ENCODE measurements at regions not wholly inside any gene's neighbourhood (a gene's known extent, or its start where the extent isn't known, plus 50 kb on each side); places are given as distances from the start of the nearest gene placed in this dataset.

DNA sequence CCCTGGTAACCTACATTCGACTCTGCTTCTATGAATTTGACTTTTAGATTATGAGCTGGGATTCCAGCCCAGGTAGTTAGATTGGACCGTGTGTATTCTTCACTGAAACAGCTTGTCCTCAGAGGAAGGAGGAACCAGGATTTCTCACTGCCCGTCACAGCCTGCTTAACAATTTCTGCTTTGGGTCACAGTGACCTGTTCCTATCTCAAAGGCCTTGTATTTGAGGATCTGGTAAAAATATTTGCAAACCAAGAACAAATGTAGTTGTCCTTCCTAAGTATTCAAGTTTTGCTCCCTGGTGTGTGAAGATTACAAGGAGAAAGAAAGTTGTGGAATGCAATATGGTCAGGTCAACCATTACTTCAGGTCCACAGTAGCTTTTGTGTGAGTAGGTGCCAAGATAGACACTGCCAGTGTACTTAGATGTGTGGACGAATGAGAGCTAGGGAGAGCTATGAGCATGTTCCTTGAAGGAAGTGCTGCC is 55.1 kb downstream of the KIF4B start:
- DNase-seq = no peak

DNA sequence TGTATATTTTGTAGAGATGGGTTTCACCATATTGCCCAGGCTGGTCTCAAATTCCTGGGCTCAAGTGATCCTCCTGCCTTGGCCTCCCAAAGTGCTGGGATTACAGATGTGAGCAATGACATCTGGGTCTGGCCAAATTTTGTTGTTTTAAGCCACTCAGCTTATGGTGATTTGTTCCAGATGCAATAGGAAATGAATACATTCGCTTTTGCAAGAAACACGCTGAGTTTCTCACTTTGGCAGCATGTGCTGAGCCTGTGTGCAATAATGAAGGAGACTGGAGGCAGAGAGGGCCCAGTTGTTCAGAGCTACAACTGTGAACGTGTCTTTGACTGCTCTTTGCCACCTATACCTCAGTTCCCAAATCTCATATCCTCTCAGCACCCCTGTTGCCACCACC is 56.4 kb downstream of the KIF4B start:
- DNase-seq = no peak

DNA sequence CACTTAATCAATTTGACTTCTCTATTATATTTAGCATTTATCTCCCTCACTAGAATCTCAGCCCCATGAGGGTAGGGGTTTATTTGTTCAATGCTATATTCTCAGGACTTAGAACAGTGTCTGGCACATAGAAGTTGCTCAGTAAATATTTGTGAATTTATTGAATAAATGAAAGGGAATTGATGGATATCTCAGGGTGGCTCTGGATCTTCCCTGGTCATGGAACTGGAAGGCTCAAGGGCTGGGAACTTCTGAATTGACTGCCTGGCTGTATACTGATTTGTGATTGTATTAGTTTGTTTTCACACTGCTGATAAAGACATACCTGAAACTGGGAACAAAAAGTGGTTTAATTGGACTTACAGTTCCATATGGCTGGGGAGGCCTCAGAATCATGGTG is 57.2 kb downstream of the KIF4B start:
- DNase-seq = no peak

DNA sequence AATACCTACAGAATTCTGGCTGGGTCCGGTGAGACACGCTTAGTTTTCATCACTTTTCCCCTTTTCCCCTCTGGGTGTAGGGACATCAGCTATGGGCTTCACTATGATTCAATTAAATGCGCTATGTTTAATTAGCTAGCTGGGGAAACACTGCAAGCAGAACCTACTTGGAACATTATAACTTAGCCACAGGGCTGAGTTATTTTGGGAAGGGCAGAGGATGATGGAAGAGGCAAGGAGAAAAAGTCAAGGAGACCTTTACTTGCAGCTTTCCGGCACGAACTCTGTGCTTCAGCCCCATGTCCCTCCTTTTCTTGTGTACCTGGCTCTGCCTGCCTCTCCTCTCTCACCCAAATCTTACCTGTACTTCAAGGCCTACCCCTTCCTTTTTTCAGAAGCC is 62.8 kb downstream of the KIF4B start:
- DNase-seq = no peak

DNA sequence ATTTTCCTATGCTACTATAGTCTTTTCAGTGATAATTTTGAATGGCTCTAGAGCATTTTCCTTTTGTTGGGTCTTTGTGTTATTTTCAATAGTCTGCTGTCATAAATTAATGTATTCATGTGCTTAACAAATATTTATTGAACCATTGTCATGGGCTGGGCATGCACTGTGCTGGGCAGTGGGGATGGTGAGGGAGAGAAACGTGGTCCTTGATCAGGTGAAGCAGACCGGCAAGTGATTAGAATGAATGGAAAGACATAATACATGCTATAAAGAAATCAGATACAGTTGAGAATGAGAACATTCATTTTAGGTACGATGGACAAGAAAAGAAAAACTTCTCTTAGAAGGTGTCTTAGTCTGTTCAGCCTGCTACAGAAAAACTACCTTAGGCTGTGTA is 66.1 kb downstream of the KIF4B start:
- no peak for DNase-seq

DNA sequence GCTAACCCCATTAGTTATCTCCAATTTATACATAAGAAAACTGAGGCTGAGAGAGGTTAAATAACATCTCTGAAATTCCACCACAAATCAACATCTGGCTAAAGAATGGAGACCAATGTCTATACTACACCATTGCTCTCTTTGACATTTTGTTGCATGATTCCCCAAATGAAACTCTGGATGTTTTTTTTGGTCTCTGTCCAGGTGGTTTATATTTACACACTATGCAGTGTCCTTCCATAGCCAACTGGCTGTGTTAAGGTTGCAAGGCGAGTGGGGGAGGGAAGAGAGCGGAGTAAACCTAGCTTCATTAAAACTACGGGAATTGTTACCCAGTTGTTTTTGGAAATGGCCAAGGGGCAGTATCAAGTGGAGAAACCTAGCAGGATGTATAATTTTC is 67.2 kb downstream of the KIF4B start:
- no peak for DNase-seq

DNA sequence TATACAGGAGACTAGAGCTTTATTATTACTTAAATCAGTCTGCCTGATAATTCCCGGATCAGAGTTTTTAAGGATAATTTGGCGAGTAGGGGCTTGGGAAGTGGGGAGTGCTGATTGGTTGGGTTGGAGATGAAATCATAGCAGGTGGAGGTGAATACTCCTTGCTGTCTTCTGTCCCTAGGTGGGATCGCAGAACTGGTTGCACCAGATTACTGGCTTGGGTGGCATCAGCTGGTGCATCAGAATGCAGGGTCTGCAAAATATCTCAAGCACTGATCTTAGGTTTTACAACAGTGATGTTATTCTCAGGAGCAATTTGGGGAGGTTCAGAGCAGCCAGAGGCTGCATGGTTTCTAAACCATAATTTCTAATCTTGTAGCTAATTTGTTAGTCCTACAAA is 68.1 kb downstream of the KIF4B start:
- DNase-seq = no peak

DNA sequence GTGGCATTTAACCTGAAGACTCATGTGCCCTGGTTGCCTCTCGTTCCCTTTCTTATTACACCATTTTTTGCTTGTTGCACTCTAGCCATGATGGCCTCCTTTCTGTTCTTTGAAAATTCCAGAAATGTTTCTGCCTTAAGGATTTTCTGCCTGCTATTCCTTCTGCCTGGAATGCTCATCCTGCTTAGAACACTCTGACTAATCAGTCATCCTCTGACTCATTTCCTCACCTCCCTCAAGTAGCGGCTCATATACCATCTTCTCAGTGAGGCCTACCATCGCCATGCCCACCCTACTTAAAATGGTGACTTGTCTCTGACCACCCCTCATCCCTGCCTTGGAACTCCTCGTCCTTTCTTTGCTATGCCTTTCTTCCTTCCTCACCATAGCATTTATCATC is 68.8 kb downstream of the KIF4B start:
- DNase-seq = no peak

DNA sequence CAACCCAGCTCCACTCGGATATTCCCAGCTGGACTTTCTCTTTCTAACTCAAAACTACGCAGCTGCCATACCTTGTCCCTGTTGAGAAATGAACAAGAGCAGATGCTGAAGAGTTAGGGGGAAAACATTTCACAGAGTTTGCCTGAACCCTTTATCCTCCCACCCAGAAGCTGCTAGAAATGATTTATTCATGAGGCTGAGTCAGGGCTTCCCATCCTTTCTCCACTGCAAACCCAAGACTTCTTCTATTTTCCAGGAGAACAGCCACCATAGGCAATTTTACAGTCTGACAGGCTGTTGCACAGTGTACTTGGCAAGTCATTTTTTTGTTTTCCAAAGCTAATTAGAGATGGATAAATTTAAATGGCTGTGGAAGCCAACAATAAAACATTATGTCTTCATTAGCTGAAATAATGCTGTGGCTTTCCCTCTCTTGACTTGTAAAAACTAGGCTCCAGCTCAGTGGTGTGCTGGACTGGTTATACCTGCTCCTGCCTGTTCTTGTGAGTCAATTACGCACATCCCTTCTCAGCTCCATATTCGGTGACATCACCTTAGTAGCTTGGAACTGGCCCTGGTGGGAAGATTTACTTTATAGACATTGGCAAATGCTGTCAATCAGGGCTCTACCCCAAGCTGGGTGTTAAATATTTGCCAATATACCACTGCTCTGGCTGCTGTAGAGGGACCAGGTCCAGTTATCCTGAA is 71.9 kb downstream of the KIF4B start:
- no peak for DNase-seq

DNA sequence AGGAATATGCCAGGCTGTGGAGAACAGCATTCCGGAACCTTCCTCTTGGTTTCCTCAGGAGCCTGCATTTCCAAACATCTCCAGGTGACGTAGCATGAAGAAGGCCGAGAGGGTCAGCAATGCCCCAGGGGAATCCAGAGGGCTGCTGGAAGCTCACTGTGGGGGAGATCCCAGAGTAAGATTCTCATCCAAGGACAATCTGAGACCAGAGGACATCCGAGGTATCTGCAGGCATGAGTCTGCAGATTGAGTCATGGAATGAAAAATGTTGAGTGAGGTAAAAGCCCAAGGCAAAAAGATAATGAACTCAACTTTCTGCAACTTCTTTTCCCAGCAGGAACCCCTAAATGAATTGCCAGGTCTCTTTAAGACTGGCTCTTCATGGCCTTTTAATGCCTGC is 73.5 kb downstream of the KIF4B start:
- DNase-seq = no peak

DNA sequence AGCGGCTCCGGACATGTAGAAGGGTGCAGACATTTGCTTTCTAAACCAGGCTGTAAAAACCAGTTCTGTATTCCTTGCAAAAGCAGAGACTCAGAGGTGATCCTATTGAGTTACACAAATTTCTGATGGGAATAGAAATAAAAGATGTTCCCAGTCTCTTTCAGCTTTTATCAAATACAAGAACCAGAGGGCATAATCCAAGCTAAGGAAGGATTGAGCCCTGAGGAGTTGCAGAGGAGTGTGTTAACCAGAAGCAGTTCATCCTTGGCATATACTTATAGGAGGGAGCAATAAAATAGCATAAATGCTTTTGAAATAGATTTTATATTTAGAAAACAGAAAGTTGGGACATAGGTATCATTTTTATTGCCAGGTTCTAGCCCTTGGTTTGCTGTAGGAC is 75.3 kb downstream of the KIF4B start:
- DNase-seq = no peak

DNA sequence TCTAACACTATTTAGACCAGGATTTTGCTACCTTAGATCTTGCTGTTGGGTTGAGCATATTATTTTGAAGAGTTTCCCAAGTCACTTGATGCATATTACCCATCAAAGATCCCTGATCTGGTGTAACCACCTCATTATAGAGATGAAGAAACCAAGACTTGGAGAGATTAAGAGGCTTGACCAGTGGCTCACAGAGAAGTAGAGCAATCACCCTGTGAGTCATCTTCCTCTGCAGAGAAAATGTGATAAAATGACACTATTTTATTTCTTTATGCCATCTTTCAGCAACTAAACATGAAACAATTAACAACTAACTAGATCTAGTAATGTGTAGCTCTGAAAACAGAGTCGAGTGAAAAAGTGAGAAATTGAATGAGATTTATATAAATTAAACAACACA is 76.1 kb downstream of the KIF4B start:
- DNase-seq = no peak

DNA sequence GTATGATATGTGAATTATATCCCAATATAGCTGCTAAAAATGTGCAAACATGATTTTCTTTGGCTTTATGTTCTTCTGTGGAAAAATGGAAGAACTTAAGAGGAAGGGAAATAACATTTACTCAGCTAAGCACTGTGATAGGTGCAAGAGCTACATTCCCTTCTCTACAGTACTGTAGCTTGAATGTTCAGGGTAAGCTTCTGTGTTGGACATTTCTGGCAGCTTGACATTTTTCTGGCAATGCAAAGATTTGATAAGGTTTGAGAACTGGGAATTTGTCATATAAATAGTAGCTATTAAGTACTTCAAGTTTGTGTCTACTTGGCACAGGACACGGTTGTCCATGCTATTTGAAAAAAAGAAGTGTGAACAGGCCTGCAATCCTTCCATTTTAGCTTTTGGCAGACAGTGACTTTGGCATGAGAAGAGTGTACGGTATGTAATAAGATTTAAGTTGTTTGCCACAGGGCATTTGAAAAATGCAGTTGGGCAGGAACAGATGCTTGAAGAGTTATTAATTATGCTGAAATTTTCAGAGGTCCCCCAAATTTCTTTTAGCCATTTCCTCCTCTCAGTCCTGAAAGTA is 77.6 kb downstream of the KIF4B start:
- DNase-seq = no peak

DNA sequence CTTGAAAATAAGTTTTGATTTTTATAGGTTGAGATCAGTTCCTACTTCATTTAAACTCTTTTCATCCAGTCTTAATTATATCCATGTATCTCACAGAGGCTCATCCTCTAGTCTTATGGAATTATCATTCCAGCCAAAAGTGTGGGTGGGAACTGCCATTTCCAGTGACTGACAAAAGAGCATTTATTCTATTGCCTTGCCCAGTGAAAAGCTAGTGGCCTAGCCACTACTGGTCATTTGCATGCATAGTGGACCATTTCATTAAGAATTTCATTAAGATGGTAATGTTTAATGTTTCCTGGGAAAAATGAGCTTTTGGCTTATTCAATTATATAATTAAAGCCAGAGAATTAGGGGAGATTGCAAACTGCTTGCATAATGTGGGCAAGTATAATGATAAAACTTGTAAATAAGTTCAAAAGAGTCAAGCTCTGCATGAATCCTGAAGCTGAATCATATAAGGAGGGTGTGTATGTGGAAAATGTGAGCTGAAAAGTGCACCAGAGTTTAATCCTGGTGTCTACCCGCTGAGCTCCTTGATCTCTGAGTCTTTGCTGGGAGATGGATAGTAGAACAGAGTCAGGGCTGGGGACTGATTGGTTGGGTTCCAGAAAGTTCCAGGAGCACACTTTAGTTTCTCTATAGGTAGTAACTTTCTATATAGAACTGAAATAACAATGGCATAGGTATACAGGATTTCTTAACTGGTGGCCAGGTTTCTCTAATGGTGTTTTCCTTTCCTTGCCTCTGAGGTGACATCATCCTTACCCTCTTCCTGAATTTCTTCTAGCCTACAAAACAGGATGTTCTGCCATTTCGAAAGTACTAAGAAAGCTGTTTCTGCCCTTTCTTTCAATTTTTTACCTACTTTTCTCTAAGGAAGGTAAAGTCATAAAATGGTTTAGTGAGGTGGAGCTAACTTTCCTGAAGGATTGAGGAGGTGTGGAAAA is 78.5 kb downstream of the KIF4B start:
- DNase-seq = no peak

DNA sequence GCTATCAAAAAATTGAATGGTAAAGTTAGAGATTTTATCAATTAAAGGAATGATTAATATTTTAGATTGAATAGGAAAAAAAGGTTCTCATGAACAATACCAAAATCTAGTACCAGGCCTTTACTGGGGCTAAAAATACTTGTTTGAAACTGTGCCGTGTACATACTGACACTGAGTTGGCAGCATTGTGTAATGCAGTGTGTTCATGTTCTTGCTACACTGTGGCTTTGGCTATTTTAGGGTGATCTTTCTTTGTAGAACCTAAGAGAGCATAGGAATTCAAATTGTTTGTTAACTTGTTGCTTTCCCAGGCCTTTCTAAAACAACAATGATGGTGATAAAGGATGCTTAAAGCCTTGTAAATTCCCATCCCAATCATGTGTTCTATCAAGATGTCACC is 80.9 kb downstream of the KIF4B start:
- no peak for DNase-seq

DNA sequence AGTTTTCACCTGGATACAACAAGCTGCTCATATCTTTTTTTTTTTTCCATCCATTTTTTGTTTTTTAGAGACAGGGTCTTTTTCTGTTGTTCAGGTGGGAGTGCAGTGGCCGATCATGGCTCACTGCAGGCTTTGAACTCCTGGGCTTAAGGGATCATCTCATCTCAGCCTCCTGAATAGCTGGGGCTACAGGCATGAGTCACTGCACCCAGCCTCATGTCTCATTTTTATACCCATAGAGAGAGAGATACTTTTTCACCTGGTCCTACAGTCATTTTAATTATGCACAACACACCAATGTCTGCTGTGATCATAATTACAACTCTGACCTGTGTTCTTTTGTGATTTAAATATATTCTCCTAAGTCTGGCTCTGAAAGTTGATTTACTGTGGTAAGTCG is 84.4 kb downstream of the KIF4B start:
- no peak for DNase-seq

DNA sequence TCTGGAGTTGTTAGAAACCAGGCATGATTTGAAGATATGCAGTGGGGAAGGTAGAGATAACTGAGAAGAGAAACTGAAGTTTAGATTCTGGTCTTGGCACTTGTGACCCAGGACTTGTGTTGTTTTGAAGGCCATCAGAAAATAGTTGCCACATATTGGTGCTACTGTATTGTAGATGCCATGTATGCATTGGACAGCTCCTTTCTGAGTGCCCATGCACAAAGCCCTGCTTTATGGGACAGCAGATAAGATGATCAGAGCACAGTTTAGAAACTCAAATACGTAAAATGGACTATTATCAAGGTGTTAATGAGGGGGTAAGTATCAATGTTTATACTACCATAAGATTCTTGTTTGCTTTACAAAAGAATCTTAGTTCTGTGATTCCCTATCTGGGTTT is 84.9 kb downstream of the KIF4B start:
- no peak for DNase-seq

DNA sequence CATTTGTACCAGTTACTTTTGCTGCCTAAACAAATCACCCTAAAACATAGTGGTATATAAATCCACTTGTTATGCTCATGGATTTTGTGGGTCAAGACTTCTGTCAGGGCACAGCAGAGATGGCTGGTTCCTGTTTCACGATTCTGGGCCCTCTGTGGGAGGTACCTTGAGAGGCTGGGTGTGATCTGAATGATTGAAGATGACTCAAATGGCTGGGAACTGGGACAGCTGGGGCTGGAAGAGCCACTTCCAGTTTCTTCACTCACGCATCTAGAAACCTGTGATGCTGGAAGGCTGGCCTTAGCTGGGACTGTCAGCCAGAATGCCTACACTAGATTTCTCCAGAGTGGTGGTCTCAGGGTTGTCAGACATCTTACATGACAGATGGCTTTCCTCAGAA is 88.1 kb downstream of the KIF4B start:
- DNase-seq = no peak

DNA sequence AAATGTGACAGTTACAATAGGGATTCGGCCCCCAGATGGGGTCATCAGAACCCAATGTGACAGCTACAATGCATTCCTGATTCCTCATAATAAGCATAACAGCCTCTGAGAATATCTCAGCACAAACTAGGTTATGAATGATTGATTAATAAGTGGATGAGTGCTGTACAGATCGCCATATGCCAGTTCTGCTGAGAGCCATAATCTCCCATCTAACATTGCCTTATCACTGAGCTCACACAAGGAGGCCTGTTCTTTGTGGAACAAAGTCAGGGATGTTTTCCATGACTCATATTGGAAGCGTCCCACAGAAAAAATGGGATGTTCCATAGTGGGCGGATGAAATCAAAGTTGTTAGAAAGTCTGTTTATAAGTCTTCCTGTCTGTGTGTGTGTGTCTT is 89.6 kb downstream of the KIF4B start:
- no peak for DNase-seq

DNA sequence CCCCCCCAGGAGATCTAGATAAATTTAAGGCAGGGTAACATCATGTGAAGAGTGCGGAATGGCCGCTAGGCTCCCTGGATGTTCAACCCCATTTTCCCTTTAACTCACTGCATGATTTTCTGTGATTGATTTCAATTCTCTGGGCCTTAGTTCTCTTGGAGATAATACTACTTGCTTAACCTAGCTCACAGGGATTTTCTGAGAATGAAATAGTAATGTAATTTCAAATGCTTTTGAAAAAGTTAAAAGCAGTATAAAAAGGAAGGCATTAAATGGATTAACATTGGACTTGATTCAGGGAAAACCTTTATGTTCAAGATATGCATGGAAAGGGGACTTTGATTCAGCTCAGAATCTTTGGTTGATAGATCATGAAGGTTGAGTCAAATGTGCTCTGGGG is 90.9 kb downstream of the KIF4B start:
- no peak for DNase-seq

DNA sequence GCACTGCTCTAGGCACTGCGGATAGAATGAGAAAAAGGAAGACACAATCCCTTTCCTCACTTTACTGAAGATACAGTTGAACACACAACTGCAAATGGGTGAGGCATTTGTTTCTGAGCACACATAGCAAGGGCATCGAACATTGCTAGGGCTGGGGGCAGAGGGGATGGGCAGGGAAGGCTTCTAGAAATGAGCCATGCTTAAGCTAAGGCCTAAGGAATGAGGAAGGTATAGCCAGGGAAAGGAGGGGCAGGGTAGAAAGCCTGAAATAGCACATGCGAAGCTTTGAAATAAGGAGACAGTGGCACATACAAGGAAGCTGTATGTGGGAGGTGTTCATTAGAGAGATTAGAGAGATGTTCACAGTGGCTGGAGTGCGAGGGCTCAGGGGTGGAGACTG is 92.7 kb downstream of the KIF4B start:
- DNase-seq = no peak

DNA sequence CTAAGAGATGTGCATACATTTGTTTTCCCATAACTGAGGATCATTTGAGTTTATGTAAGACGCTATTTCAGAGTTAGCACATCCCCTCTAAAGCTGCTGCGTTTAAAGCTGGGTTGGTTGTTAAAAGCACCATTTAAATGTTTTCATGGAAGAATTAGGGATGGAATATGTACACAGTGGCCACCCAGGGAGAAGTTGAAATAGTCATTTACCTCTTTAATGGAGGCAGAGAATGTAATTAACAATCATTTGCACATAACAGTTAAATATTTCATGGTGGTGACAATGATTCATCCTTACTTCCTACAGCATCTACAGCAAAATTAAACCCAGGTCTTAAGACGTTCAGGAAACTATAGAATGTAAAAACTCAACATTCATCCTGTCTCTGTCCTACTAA is 100.3 kb downstream of the KIF4B start:
- DNase-seq = no peak

DNA sequence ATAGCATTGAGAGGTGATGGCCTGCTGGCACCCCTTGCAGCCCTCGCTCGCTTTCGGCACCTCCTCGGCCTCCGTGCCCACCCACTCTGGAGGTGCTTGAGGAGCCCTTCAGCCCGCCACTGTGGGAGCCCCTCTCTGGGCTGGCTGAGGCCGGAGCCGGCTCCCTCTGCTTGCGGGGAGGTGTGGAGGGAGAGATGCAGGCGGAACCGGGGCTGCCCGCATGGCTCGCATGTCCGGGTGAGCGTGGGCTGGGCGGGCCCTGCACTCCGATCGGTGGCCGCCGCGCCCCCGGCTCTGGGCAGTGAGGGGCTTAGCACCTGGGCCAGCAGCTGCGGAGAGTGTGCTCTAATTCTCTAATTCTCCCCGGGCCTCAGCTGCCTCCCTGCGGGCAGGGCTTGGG is 101.1 kb downstream of the KIF4B start:
- no peak for DNase-seq
